NCI-H2196 (cell line): ENCODE measurements at regions not wholly inside any gene's neighbourhood (a gene's known extent, or its start where the extent isn't known, plus 50 kb on each side); places are given as distances from the start of the nearest gene placed in this dataset.

Experiments used
- DNase-seq: peaks from one replicate; lab custom pipeline; 2025; ENCODE audit not compliant: unreplicated experiment; lab: John Stamatoyannopoulos, UW

DNA sequence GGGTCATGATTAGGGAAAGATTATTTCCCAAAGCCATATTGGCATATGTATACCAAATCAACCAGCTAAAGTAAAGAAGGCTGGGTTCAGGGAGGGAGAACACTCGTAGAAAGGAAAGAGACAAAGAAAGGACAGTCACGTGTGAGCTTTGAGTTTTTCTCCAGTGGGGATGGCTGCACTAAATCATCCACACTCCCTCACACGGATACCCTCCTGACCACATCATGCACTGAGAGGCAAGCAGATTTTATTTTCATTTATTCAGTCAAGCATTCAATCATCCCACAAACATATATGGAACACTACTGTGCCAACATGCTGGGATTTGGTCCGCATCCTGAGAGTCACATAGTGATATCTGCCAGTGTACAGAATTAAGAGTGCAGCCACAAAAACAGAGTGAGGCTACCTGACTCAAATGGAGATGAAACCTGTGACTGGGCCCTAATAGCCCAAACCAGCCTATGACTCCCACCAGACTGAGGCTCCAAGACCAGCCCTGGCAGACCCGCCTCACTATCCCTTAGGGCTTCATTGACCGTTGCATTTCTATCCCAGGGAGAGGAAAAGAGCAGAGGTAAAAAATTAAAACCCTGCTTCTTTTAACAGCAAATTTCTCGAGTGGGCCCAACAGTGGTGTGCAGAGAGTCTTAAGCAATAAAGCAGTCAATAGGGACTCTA is 155.9 kb downstream of the BARHL2 start:
- no peak for DNase-seq

DNA sequence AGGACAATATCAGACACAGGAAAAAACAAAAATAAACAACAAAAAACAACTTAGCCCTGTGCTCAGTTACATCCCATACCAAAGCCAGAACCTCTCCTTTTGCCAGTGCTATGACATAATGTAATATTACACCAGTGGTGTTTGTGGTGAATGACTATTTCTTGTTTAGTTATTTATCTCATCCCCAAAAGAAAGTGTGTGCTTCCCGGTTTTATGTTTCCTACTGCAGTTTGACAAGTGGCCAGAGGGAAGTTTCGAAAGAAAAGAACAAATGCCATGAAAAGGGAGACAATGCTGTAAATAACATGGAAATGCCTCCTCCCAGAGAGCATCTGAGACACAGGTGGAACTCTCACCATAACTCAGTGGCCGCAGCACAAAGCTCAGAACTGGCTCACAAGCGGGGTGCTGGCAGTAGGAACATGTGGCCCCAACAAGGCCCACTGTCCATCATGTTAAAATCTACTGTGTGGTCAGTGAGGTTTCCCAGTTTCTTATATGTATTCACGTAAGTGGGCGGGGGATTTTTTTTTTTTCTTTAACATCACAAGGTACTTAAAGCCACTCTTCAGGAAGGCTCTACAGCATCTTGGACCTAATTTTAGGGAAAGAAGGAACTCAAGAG is 158.2 kb downstream of the BARHL2 start:
- DNase-seq: no peak

DNA sequence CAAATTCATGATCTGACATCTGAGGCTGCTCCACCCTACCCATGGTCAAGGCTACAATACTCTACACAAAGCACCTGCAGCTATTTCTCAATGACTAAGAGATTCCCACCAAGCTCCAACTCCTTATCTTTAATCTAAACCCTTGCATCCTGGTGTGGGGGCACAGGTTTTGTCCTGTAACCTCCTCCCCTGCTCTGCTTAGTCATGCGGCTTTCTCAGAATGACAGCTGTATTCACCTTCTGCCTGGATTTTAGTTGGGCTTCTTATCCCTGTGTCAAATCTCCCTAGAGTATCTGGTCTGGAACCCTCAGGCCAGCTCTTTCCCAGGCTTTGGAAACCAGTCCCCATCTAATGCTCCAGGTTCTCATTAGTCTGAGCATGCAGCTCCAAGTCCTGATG is 159.0 kb downstream of the BARHL2 start:
- DNase-seq: no peak

DNA sequence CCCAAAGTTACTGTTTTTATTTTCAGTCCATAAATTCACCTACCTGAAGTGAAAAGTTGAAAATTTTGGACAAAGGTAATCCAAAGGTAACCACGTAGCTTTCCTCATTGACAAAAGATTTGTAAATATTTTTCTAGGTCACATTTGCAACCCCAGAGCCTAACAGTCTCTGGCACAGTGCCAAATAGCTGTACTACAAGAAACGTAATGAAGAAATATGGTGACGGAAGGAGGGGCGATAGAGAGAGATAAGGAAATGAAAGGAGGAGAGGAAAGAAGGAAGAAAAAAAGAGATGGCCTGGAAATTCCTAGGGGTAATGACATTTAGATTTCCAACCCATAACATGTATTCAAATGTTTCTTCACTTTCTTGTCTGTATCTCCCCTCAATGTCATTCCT is 159.4 kb downstream of the BARHL2 start:
- DNase-seq: no peak

DNA sequence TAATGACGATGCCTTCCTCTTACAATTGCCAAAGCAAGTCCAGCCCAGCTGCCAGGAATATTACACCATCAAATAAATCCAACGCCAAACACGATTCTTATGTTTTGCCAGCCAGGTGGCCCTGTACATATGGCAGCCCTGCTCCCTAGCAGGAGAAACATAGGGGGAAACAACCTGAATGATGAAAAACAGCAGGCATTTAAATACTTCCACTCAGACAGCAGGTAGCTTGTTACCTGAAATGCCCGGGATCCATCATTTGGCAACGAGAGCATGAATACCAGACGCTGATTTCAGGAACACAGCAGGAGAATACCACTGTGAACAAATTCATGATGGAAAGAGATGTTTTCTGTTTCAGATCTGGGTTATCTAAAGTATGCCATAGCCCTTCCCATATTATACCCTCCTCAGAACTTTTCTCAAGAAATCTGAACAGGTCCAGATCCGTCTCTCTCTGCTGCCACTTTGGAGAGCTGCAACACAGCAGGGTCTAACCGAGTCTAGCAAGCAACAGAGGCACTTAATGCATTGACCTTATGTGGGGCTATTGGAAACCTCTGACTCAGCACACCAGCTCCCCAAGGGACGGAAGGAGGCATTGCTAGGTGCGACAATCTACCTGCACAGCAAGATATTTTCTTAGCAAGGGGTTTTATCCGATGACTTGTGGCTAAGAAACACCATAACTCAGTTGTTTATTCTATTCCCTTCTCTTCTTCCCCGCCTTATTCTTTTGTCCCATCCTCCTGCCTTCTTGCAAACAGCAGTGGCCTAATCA is 166.3 kb downstream of the BARHL2 start:
- DNase-seq: no peak

DNA sequence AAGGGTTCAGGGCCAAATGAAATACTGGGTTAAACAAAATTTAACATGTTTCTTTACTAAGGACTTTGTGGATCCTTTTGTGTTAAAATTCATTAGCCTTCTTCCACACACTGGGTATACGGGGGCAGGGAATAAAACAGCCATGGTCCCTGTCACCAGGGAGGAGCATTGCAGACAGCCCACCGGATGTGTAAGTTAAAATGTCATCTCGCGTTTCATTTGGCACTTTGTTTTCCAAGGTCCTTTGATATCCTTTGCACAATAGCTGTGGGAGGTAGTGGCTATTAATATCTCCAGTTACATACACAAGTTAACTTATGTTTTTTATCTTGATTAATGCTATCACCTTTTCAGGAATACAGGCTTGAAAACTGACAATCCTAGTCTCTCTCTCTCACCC is 172.7 kb downstream of the BARHL2 start:
- DNase-seq: no peak

DNA sequence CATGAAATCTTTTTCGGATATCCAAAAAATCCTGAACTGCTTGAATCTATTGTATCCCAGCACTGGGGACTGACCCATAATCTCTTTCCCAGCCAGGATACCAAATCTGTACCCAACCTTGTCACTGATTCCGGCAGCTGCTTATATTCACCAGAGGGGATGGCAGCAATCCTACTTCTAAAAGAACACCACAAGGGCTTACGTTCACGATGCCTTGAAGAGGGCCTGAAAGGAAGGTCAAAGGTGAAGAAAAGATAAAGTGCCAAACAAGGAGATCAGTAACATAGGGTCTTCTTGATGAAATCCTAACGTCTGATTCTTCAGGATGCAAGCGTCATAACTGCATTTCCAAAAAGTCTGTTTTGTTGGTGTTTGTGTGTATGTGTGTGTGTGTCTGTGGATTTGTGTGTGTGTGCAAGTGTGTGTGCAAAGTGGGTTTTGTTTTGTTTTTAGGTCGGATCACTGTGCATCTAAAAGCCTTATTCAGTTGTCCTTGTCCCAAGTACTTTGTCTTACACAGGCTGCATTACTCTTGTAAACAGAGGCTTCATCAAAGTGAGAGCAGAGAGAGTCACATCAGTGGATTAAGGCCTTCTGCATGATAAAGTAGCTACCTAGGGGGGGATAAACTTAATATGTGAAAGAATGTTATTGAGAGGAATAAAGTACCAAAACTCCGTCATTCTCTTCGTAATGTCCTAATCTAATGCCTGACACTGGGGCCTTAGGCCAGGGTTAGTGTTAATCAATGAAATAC is 179.3 kb downstream of the BARHL2 start:
- no peak for DNase-seq

DNA sequence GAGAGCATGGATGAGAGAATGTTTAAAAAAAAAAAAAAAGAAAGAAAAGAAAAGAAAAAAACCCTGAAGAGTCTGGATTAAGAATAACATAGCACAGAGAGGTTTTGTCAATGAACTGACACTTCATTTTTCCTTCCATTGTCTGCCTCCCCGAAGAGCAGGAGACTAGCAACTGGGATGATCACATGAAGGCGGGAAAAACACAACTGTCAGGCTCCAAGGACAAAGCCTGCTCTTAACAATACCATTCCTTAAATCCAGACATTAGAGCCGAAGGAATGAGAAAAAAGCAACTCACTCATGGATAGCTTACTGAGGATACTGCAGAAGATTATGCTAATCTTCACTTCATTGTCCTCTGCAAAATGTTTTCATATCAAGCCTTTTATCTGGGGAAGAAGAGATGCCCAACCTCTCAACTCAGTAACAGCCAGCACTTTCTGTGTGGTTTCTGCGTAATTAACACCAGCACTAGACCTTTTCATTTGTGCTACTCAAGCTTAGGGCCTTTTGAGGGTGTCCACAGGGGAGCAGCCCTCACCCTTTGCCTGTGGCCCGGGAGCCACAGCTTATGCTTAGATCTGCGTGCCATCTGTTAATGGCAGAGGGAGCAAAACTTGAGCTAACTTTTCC is 182.3 kb downstream of the BARHL2 start:
- DNase-seq: no peak

DNA sequence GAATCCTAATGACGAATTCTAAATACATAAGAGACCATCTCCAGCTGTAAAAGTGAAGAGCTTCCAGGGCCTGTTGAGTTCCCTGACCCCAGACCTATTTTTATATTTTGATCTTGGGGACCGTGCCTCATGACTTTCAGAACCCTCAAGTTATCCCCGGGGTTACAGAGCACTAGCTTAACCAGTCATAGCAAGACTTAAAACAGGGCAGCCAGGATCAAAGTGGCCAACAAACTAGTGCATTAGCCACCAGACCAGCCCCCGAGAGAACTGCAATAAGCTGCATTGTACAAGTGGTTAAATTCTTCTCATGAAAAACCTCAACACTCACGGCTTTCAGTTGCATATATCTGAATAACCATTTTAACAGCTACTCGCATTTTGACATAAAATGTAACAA is 183.0 kb downstream of the BARHL2 start:
- no peak for DNase-seq

DNA sequence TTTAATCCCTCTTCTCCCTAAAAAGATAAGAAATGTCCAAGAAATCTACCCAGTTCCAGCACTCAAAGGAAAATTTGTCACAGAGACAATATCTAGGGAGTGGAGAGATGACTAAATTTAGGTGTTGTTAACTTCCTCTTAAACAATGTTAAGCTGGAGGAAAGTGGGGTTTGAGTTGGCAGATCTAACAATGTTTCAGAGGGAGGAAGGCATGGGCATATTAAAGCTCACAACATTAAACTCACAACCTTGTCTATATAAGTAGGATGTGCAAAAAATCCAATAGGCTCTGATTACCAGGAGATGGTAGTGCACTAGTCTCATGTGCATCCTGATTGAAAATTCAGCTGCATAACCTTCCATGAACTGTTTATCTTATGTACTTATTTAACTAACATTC is 190.1 kb downstream of the BARHL2 start:
- no peak for DNase-seq

DNA sequence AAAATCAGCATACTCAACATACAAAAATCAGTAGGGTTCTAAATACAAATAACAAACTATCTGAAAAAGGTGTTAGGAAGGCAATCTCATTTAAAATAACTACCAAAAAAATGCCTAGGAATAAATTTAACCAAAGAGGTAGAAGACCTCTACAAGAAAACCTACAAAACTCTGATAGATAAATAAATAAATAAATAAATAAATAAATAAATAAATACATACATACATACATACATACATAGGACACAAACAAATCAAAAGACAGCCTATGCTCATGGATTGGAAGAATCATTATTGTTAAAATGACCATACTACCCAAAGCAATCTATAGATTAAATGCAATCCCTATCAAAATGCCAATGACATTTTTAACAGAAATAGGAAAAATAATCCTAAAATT is 194.7 kb downstream of the BARHL2 start:
- no peak for DNase-seq

DNA sequence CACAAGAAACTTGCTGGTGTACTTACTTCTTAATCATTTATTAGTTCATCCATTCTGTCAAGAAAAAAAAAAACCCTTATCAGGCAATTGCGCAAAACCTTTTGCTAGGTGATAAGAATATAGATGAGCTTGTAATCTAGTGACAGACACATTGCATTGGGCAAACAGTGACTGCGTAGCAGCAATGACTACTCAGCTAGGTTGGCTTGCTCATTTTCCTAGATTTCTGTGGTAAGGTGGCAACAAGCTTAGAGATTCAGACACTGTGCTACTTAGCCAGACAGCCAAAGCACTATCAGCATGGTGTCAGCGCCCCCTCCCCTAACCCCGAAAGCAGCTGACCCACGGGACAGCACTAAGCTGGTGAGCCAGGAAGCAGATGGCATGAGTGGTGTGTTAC is 203.1 kb downstream of the BARHL2 start:
- no peak for DNase-seq

DNA sequence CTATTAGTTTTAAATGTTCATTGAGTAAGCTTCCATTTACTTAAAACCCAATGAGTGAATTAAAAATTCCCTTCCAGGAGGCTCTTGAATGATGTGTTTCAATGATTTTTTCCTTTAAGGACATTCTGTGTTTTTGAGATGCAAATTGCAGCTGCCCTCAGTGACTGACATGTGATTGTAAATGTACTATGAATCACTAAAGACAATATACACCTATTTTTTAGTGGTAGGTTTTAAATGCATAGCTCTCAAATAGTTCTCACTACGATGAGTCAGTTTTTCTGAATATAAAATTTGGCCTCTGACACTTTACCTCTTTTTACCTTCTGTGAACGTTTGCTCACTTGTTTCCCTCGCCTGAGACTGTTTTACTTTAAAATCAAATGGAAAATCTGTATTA is 204.7 kb downstream of the BARHL2 start:
- no peak for DNase-seq

DNA sequence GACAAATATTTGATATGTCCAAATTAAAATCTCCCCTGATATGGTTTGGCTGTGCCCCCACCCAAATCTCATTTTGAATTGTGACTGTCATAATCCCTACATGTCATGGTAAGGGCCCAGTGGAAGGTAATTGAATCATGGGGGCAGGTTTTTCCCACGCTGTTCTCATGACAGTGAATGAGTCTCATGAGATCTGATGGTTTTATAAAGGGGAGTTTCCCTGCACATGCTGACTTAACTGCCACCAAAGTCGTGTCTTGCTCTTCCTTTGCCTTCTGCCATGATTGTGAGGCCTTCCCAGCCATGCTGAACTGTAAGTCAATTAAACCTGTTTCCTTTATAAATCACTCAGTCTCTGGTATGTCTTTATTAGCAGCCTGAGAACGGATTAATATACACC is 207.0 kb downstream of the BARHL2 start:
- no peak for DNase-seq

DNA sequence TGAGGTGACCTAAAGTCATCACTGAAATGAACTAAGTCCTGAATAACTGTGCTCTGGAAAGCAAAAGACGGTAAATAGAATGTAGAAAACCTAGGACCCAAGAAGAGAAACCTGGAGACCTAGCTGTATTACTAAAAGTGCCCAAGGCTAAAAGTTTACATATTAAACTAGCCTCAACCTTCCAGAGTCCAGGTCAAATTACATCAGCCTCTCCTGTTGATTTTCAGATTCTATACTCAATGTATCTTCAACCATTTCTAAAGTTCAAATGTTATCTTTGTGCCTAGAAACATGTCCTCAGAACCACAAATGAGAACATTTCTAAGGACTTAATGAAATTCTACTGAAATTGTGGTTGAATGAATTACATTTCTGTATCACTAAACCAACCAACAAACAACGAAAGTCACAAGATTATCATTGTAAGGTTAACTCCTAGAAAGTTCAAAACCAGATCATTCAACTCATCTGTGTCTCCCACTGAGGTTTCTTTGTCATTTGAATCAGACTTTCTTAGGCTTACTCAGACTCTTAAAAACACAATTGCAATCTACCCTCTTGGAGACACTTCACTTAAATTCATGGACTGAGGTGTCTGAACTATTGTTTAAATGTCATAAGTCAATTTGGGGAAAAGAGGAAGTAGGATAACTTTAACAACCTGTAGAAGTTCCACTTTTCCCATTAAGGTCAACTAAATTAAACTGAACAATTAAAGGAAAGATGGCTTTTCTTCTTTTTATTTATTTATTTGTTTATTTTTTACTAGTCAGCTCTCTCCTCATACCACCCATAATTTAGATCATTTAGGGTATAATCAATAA is 207.7 kb downstream of the BARHL2 start:
- no peak for DNase-seq

DNA sequence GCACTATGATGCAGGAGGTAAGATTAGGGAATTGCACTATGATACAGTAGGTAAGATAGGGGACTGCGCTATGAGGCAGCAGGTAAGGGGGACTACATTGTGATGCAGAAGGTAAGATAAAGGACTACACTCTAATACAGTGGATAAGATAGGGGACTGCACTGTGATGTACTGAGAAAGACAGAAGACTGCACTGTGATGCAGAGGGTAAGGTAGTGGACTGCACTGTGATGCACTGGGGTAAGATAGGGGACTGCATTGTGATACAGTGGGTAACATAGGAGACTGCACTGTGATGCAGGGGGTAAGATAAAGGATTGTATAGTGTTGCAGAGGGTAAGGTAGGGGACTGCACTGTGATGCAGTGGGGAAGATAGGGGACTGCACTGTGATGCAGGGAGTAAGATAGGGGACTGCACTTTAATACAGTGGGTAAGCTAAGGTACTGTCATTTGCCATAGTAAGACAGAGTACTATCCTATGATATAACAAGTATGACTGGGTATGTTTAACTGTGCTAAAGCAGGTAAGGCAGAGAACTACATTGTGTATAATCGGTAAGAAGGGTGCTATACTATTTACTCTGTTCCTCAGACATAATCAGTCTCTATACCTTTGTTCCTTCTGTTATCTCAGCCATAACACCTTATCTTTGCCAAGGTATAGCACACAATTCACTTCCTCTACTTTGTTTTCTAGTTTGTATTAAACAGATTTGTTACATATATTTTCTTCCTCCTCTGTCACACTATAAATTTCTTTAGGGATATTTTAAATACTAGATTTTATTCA is 208.5 kb downstream of the BARHL2 start:
- DNase-seq: no peak

DNA sequence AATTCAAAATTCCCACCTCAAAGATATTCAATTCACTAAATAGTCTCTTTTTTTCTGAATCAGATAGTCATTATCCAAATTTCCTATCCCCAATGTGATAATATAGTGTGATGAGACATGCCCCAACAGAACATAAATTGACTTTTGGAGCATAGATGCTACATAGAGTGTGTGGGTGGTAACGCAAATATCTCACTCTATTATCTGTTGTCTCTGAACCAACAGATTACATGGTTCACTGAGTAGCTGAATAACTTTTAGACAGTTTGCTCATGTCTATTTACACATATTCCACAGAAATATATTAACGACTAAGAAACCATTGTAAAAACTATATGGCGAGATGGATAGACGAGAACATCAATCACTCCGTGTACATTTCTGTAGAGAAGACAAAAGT is 209.9 kb downstream of the BARHL2 start:
- DNase-seq: no peak

DNA sequence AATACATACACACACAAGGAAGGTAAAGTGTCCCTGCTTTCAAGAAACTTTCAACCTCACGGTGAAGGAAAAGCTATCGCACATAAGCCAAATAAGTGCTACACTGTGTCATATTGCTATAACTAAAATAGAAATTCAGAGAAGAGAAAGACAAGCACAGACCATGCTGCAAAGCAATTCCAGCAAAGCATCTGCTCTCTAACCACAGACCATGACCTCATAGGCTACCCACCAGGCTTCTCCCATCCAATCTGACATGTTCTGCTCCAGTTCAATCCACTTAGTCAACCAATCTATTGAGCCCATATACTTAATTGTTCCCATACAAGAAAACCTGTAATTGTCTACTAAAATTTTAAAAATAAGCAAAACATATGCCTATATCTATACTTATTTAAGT is 211.3 kb downstream of the BARHL2 start:
- no peak for DNase-seq

DNA sequence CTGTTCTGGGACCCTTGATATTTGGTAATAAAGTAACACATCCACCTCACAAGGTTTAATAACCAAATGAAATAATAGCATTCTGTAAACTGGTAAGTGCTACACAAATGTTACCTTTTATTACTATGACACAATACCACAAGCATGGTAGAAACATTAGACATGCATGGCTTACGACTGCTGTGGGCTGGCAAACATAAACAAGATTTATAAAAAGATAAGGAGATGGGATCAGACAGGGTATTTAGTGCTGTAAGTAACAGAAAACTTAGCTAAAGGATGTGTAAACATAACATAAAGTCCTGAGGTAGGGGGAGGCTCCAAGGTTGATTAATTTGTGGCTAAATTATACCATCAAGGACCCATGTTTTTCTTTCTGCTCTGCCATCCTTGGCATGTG is 212.6 kb downstream of the BARHL2 start:
- DNase-seq: no peak

DNA sequence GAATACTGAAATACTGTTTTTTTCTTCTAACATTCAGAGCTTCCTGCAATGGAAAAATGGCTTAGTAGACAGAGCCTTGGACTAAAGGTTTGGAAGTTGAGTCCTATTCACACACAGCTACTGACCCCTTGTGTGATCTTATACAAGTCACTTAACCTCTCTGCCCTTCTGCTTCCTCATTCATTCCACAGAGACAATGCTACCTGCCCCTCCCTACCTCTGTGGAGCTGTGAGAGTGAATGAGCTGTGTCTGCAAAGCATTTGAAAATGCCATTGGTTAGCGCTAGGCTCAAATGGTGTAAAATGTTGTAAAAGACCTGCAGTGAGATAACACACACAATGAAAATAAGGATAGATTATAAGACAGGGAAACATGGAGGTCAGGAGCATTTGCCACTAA is 214.4 kb downstream of the BARHL2 start:
- no peak for DNase-seq
